ENCODE measurements at regions not wholly inside any gene's neighbourhood (a gene's known extent, or its start where the extent isn't known, plus 50 kb on each side); places are given as distances from the start of the nearest gene placed in this dataset.

GRCh38 chr9:18118268-18118667, 355.7 kb upstream of the ADAMTSL1 start:
- TF ChIP-seq CTCF (IDR thresholded peaks at IDR 0.05; ENCODE audit: low read depth, low read length, poor library complexity, severe bottlenecking) = no peak
- TF ChIP-seq EZH2phosphoT487 (IDR thresholded peaks at IDR 0.05; ENCODE audit: borderline replicate concordance, low read length) = no peak

Data from DOHH2 (cell line).